Cardiac muscle cell (in vitro differentiated cells and primary cell): ENCODE measurements at regions not wholly inside any gene's neighbourhood (a gene's known extent, or its start where the extent isn't known, plus 50 kb on each side); places are given as distances from the start of the nearest gene placed in this dataset.
"Not testable (repeated sequence)": the region's sequence is repeated elsewhere in the genome, so short reads cannot be mapped to it uniquely, and the experiment has no call there.

ENCODE experiments used
- DNase-seq, 2 donors: peaks; one replicate each; pipeline versions ENCODE4 v3.0.0 to v3.0.0-alpha.2; 2010 to 2017; ENCODE audit warnings: low read depth in 1 of 2, low spot score in 1 of 2
- H3K27ac ChIP-seq: fragments of 200-600 bp; sonication (generic); 2 replicates; pipeline ENCODE4 v1.5.1; 2016
- H3K27me3 ChIP-seq: fragments of 200-600 bp; sonication (generic); 2 replicates; pipeline ENCODE4 v1.6.0; 2016; ENCODE audit warnings: control low read depth
- H3K36me3 ChIP-seq: fragments of 200-600 bp; sonication (generic); 2 replicates; pipeline ENCODE4 v1.5.1; 2016; ENCODE audit warnings: control low read depth
- H3K4me1 ChIP-seq: fragments of 200-600 bp; sonication (generic); 2 replicates; pipeline ENCODE4 v1.8.1; 2017; ENCODE audit warnings: low read depth, mild to moderate bottlenecking, mixed run types
- H3K4me3 ChIP-seq: fragments of 200-600 bp; sonication (generic); 2 replicates; pipeline ENCODE4 v1.5.1; 2016; ENCODE audit warnings: mild to moderate bottlenecking
- H3K9me3 ChIP-seq: fragments of 200-600 bp; sonication (generic); 2 replicates; pipeline ENCODE4 v1.5.1; 2017; ENCODE audit warnings: low read depth, mild to moderate bottlenecking, control low read depth
- CTCF ChIP-seq: IDR thresholded peaks from 2 replicates; pipeline ENCODE4 v1.5.1; 2012; ENCODE audit warnings: low read depth, mild to moderate bottlenecking, low read length

DNA sequence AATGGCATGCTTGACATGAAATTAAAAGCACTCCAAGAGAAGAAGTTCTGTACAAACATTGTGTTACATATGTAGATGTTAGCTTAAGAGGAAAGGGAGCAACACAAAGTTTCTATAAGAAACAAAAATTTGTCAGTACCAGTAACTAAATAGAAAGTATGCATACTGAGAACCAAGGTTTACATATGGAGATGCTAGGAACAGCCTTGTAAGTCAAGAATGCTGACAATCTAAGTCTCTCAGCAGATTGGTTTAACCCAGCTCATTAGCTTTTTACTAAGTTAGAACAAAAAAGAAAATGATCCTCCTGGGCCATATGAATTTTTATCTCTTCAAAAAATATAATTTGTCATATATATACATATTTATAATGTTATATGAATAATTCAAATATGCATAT, 2022.1 kb upstream of the ACO1 start:
- DNase-seq = no peak
- Histone ChIP-seq H3K27ac (no peak overlapping the region), H3K27me3 (no peaks in the 10 kb centered on the region), H3K36me3 (no peaks in the 10 kb centered on the region), H3K9me3 (no peaks in the 10 kb centered on the region), H3K4me1 (no peaks in the 10 kb centered on the region), H3K4me3 (no peak overlapping the region)
- TF ChIP-seq CTCF = no peak

GRCh38 chr9:30366140-30366539, 2018.3 kb upstream of the ACO1 start:
- not testable (repeated sequence) for H3K9me3 ChIP-seq, H3K27me3 ChIP-seq, H3K4me3 ChIP-seq, H3K36me3 ChIP-seq, H3K27ac ChIP-seq, DNase-seq, H3K4me1 ChIP-seq

DNA sequence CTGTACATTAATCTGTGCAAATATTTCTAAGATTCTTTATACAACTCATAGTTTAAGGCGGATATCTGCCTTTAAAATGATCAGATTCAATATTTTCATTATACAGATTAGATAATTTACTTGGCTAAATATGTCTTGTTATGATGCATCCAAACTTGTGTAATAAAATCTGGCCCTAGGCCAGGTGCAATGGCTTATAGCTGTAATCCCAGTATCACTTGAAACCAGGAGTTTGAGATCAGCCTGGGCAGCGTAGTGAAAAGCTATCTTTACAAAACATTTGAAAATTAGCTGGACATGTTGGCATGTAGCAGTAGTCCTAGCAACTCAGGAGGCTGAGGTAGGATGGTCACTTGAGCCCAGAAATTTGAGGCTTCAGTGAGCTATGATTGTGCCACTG, 2002.2 kb upstream of the ACO1 start:
- TF ChIP-seq CTCF = no peak
- Histone ChIP-seq H3K27ac (no peak overlapping the region), H3K4me1 (no peaks in the 10 kb centered on the region), H3K9me3 (no peaks in the 10 kb centered on the region), H3K27me3 (no peaks in the 10 kb centered on the region), H3K4me3 (no peak overlapping the region), H3K36me3 (no peaks in the 10 kb centered on the region)
- peak in 1 of 2 donors; percentile 0 for DNase-seq

- DNase-seq = no peak
- Histone ChIP-seq H3K36me3 (no peaks in the 10 kb centered on the region), H3K9me3 (no peaks in the 10 kb centered on the region), H3K4me1 (no peaks in the 10 kb centered on the region), H3K27me3 (no peaks in the 10 kb centered on the region), H3K4me3 (no peak overlapping the region), H3K27ac (no peak overlapping the region)
- TF ChIP-seq CTCF = no peak
These were observed 1974.2 kb upstream of the ACO1 start for GRCh38 chr9:30410273-30410672.

DNA sequence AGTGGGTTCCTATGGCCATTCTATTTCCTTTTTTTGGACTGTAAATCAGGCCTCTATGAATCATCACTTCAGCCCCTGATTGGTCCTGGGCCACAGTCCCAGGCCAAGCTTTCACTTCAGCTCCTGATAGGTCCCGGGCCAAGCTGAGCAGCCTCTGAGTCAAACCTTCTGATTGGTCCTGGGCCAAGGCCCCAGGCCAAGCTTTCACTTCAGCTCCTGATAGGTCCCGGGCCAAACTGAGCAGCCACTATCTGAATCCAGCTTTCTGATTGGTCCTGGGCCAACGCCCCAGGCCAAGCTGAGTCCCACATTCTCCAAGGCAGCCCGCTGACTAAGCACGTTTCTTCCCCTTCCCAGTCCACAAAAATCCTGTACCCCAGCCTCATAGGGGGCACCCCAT, 1972.9 kb upstream of the ACO1 start:
- Histone ChIP-seq H3K27me3 (no peaks in the 10 kb centered on the region), H3K4me3 (no peak overlapping the region), H3K4me1 (no peaks in the 10 kb centered on the region), H3K27ac (no peak overlapping the region), H3K9me3 (no peaks in the 10 kb centered on the region), H3K36me3 (no peaks in the 10 kb centered on the region)
- DNase-seq = no peak
- no peak for TF ChIP-seq CTCF

GRCh38 chr9:30459156-30459555, 1925.3 kb upstream of the ACO1 start:
- no peak for TF ChIP-seq CTCF
- no peaks in the 10 kb centered on the region for H3K4me1 ChIP-seq
- H3K27me3 ChIP-seq = no peaks in the 10 kb centered on the region
- H3K36me3 ChIP-seq = no peaks in the 10 kb centered on the region
- DNase-seq = no peak
- H3K4me3 ChIP-seq = no peak overlapping the region
- no peak overlapping the region for H3K27ac ChIP-seq
- H3K9me3 ChIP-seq = no peaks in the 10 kb centered on the region
